ENCODE measurements at regions not wholly inside any gene's neighbourhood (a gene's known extent, or its start where the extent isn't known, plus 50 kb on each side); places are given as distances from the start of the nearest gene placed in this dataset.

GRCh38 chr4:60020389-60020788 is 1179.7 kb upstream of the ADGRL3 start:
- DNase-seq (ENCODE audit: low spot score) = no peak

GRCh38 chr4:60033826-60034225 is 1166.3 kb upstream of the ADGRL3 start:
- DNase-seq (ENCODE audit: low spot score) = no peak

- DNase-seq (ENCODE audit: low spot score) = no peak
Observed at GRCh38 chr4:60034361-60034760, 1165.8 kb upstream of the ADGRL3 start.

- DNase-seq (ENCODE audit: low spot score) = no peak
Observed at GRCh38 chr4:60039908-60040307, 1160.2 kb upstream of the ADGRL3 start.

DNA sequence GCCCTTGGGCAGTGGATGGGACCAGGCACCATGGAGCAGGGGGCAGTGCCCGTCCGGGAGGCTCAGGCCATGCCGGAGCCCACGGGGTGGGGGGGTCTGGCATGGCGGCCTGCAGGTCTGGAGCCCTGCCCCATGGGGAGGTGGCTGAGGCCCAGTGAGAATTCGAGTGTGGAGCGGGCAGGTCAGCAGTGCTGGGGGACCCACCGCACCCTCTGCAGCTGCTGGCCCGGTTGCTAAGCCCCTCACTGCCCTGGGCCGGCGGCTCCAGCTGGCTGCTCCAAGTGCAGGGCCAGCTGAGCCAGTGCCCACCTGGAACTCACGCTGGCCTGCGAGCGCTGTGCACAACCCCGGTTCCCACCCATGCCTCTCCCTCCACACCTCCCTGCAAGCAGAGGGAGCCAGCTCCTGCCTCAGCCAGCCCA is 1157.9 kb upstream of the ADGRL3 start:
- no peak for DNase-seq (ENCODE audit: low spot score)

DNA sequence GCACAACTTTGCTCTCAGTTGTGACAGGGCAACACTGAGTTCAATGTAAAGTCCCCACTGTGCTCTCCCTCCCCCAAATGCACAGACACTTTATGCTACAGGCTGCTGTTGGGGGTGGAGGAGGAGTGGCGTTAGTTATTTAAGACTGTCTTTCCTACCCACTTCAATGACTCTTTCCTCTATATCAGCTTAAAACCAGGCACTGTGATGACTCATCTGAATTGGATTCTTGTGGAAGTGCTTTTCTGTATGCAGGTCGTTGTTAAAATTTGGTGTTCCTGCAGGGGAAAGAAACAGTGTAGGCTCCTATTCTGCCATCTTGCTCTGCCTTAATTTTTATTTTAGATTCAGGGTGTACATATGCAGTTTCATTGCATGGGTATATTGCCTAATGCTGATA is 1157.2 kb upstream of the ADGRL3 start:
- no peak for DNase-seq (ENCODE audit: low spot score)

- no peak for DNase-seq (ENCODE audit: low spot score)
Observed at GRCh38 chr4:60078984-60079383, 1121.1 kb upstream of the ADGRL3 start.

GRCh38 chr4:60081839-60082238 is 1118.3 kb upstream of the ADGRL3 start:
- DNase-seq (ENCODE audit: low spot score) = no peak

GRCh38 chr4:60088807-60089486 is 1111.2 kb upstream of the ADGRL3 start:
- DNase-seq (ENCODE audit: low spot score) = no peak

DNA sequence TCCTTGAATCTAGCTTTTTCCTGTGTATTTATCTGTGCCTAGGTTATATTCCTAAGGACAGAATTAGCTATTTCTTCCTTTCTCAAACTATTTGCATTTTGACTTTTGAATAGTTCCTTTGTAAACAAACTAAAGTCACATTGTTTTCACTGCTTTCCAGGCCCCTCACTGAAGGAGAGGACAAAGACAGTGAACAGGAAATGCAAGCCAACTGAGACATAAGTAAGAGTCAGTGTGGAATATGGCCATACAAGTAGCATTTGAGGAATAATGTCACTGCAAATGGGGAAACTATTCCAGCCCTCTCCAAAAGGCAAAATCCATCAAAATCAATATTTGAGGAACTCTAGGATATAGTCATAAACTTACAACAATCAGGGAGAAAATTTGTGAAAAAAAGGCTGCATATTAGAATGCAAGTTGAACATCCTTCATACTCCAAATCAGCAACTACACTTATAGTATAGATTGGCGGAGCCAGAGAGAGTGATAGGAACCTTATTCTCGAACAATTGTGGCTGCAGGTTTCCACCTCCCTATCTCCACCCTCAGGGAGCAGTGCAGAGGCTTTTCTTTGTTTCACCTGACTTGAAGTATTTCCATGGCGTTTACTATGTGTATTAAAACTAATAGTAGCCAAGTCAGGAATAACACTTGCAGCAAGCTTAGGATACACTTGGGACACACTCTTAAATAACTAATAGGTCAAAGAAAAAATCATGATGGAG is 1110.4 kb upstream of the ADGRL3 start:
- no peak for DNase-seq (ENCODE audit: low spot score)

DNA sequence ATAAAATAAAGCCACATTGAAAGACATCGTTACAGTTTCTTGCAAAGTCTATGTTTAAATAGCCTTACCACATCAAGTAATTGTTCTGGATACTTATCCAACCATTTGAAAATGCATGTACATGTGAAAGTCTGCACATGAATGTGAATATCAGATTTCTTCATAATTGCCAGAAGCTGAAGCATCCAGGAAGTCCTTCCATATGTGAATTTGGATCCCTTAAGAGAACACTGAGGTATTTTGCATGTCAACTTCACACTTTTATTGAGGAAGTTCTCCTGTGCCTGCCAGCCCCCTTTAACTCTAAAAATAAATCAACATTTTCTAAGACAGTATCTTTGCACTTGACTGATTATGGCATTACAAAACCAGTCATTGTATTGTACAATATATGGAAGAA is 1103.5 kb upstream of the ADGRL3 start:
- DNase-seq (ENCODE audit: low spot score) = no peak

DNA sequence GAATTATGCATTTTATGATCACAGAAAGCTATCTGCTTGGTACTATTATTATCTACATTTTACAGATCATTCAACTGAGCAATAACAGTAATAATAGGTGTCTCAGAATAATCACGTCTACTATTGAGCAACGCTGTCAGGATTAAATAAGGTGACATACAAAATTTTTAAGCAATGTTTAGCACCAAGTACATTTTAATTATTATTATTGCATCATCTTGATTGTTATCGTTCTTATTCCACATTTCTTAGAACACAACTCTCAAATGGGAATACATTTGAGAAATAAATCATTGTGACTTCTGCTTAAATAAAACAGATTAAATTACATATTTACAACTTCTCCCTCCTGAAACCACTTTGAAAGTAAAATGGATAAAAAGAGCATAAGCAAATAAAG is 1083.5 kb upstream of the ADGRL3 start:
- no peak for DNase-seq (ENCODE audit: low spot score)

DNA sequence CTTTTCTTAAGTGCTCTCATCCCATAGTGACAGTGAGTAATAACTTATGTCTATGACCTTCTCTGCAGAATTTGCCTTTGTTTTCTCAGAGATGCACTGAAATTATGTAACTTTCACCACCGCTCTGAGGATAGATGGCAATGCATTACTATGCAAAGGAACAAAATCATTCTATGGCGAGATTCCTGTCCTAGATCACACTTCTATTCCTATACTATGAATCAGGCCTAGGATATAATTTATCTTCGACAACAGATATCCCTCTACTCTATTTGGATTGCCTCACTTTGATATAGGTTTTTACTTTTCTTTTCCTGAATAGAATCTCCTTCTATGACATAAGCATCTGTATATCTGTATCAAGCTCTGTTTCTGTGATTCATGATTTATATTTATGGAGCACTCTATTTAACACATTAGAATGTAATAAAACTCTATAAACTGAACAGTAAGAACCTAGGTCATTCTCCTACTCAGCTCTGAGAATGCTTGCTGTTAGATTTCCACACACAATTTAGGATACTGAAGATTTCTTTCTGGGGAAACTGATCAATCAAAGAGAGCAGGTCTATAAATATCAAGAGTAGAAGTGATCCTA is 1082.3 kb upstream of the ADGRL3 start:
- no peak for DNase-seq (ENCODE audit: low spot score)

DNA sequence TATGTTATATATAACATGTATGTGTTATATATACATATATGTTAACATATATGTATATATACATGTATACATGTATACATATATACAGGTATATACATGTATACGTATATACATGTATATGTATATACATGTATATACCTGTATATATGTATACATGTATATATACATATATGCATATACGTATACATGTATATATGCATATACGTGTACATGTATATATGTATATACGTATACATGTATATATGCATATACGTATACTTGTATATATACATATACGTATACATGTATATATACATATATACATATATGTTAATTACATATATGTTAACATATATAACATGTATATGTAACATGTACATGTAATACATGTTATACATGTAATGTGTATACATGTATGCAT is 1077.3 kb upstream of the ADGRL3 start:
- no peak for DNase-seq (ENCODE audit: low spot score)

- DNase-seq (ENCODE audit: low spot score) = no peak
Observed at GRCh38 chr4:60128888-60129287, 1071.2 kb upstream of the ADGRL3 start.

GRCh38 chr4:60129740-60130139 is 1070.4 kb upstream of the ADGRL3 start:
- DNase-seq (ENCODE audit: low spot score) = no peak

DNA sequence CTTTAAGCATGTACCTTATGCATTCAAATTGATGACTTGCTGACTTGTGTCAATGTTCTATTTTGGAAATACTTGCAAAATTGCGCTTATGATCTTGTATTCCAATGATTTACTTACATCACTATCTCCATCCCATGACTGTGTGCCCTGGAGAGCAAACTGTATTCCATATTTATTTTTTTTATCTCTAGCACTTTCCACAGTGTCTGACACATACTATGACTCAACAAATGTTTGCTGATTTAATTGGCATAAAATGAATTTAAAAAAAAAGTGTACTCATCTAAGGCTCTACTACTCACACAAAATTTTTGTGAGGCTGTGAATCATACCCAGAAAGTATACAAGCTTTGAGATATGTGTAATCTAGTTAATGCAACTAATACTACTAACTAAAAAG is 1066.8 kb upstream of the ADGRL3 start:
- no peak for DNase-seq (ENCODE audit: low spot score)

GRCh38 chr4:60134099-60134498 is 1066.0 kb upstream of the ADGRL3 start:
- DNase-seq (ENCODE audit: low spot score) = no peak

DNA sequence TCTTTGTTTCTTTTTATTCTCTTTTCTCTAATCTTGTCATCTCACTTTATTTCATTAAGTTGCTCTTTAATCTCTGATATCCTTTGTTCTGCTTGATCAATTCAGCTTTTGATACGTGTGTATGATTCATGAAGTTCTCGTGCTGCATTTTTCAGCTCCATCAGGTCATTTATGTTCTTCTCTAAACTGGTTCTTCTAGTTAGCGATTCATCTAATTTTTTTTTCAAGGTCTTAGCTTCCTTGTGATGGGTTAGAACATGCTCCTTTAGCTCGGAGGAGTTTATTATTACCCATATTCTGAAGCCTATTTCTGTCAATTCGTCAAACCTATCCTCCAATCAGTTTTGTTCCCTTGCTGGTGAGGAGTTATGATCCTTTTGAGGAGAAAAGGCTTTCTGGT is 1045.0 kb upstream of the ADGRL3 start:
- no peak for DNase-seq (ENCODE audit: low spot score)

DNA sequence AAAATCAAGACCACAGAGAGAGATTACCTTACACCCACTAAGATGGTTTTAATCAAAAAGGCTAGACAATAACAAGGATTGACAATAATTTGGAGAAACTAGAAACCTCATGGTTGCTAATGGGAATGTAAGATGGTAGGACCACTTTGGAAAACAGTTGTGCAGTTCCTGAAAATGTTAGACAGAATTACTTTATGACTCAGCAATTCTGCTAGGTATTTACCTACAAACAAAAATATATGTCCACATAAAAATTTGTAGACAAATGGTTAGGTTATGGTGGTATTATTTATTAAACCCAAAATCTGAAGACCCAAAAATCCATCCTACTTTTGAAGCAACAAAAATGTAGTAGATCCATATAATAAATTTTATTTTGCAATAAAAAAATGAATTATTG is 1027.0 kb upstream of the ADGRL3 start:
- no peak for DNase-seq (ENCODE audit: low spot score)

DNA sequence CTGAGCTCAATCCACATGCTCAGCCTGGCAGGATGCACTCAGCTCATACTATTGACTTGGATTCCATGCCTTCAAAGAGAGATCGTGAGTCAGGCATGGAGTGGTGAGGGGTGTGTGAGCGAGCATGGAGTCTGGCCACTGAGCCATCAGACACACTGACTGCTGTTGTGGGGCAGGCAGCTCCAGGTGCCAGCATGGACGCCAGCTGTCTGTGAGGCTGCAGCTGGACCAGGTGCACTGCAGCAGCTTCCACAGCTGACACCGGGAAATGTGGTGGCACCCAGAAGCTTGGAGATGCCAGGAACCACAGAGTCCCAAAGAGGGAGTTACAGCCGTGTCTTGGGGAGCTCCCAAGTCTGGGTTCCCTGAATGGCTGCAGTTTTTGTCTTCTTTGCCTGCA is 1026.4 kb upstream of the ADGRL3 start:
- DNase-seq (ENCODE audit: low spot score) = no peak

DNA sequence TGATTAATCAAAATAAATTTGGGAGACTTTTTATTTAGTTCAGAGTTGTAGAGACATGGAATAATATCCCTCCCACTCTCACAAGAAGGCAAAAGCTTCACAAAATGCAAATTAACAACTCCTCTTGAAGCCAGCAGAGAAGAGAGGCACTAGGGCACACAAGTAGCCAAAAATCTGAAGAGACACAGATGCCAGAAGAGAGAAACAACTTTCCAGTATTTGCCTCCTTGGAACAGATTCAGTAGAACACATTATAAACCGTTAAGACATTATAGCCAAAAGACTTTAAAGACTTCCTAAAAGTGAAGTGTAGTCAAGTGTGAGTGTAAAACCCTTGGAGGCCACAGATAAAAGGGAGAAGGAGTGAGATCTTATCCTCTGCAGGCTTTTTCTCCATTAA is 1024.9 kb upstream of the ADGRL3 start:
- DNase-seq (ENCODE audit: low spot score) = no peak

- DNase-seq (ENCODE audit: low spot score) = no peak
Observed at GRCh38 chr4:60187428-60187827, 1012.7 kb upstream of the ADGRL3 start.

DNA sequence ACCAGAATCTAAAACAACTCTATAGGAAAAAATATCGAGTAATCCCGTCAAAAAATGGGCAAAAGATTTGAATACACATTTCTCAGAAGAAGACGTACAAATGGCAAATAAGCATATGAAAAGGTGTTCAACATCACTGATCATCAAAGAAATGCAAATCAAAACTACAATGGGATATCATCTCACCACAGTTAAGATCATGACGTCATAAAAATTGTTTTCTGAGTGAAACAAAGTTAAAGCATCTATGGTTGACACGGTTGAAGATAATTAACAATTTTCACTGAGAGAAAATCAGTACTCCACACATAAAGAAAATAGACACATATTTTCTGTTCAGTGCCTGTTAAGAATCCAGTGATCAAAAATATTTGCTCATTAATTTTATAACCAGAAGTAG is 1010.8 kb upstream of the ADGRL3 start:
- no peak for DNase-seq (ENCODE audit: low spot score)

Data from SW480 (cell line).